ENCODE measurements at regions not wholly inside any gene's neighbourhood (a gene's known extent, or its start where the extent isn't known, plus 50 kb on each side); places are given as distances from the start of the nearest gene placed in this dataset.
"Not testable (repeated sequence)": the region's sequence is repeated elsewhere in the genome, so short reads cannot be mapped to it uniquely, and the experiment has no call there.

DNA sequence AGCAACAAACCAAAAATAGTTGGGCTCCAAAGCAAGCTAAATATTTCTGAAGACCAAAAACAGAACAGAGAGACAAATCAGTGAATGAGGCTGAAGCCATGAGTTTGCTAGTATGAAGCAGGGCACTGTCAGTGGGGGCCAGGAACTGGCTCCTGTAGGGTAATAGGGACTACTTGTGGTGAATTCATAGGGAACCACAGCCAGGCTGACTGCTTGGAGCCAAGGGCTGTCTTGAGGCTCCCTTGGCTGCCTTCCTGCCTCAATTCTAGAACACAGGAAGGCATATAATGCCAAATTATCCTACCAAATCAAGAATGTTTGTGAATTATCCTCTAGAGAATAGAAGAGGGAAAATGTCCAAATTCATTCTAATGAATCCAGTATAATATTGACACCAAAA, 406.0 kb downstream of the CCDC85A start:
- TF ChIP-seq EP300 (IDR thresholded peaks at IDR 0.05) (no peak), POLR2A (IDR thresholded peaks at IDR 0.05) (no peak)
- TF ChIP-seq, protein P1, sequence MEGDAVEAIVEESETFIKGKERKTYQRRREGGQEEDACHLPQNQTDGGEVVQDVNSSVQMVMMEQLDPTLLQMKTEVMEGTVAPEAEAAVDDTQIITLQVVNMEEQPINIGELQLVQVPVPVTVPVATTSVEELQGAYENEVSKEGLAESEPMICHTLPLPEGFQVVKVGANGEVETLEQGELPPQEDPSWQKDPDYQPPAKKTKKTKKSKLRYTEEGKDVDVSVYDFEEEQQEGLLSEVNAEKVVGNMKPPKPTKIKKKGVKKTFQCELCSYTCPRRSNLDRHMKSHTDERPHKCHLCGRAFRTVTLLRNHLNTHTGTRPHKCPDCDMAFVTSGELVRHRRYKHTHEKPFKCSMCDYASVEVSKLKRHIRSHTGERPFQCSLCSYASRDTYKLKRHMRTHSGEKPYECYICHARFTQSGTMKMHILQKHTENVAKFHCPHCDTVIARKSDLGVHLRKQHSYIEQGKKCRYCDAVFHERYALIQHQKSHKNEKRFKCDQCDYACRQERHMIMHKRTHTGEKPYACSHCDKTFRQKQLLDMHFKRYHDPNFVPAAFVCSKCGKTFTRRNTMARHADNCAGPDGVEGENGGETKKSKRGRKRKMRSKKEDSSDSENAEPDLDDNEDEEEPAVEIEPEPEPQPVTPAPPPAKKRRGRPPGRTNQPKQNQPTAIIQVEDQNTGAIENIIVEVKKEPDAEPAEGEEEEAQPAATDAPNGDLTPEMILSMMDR (IDR thresholded peaks at IDR 0.05) = no peak
- no peaks in the 10 kb centered on the region for H3K4me1 ChIP-seq
- no peak overlapping the region for H3K4me3 ChIP-seq
- no peaks in the 10 kb centered on the region for H3K36me3 ChIP-seq
- H3K9me3 ChIP-seq = no peaks in the 10 kb centered on the region
- no peak for DNase-seq (ENCODE audit: low spot score in 2 of 2)
- no peaks in the 10 kb centered on the region for H3K27me3 ChIP-seq
- no peak overlapping the region for H3K27ac ChIP-seq

DNA sequence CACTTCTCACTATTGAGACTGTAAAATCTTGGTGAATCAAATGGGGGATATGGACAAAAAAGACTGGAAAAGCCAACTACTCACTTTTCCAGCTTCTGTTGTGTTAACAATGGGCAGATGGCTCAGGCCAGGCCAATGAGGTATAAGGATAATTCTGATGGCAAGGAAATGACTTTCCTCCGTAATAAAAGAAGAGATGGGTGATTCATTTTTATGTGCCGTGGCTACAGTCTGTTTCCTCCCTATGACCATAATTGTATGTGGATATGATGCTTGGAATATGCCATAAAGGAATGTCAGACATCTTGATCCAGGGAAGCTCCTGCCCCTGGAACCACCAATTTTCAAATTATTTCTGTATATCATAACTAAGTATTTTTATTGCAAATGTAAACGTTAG, 406.8 kb downstream of the CCDC85A start:
- Histone ChIP-seq H3K4me3 (no peak overlapping the region), H3K27ac (no peak overlapping the region), H3K9me3 (no peaks in the 10 kb centered on the region), H3K36me3 (no peaks in the 10 kb centered on the region), H3K4me1 (no peaks in the 10 kb centered on the region), H3K27me3 (no peaks in the 10 kb centered on the region)
- TF ChIP-seq EP300 (IDR thresholded peaks at IDR 0.05) = no peak
- no peak for TF ChIP-seq POLR2A (IDR thresholded peaks at IDR 0.05)
- TF ChIP-seq, protein P1 (IDR thresholded peaks at IDR 0.05) = no peak
- WGBS, 2 donors = 61 to 69% methylated on average over 3 of the region's 3 CpGs
- DNase-seq (ENCODE audit: low spot score in 2 of 2) = no peak

DNA sequence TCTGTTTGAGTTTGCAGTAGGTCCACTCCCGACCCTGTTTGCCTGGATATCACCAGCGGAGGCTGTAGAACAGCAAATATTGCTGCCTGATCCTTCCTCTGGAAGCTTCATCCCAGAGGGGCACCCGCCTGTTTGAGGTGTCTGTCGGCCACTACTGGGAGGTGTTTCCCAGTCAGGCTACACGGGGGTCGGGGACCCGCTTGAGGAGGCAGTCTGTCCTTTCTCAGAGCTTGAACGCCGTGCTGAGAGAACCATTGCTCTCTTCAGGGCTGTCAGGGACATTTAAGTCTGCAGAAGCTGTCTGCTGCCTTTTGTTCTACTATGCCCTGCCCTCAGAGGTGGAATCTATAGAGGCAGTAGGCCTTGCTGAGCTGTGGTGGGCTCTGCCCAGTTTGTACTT, 422.3 kb downstream of the CCDC85A start:
- not testable (repeated sequence) for DNase-seq (ENCODE audit: low spot score in 2 of 2); H3K36me3 ChIP-seq; H3K4me3 ChIP-seq; H3K9me3 ChIP-seq; H3K27me3 ChIP-seq; H3K27ac ChIP-seq; H3K4me1 ChIP-seq
- WGBS, 2 donors = 85 to 87% methylated on average over 9 of the region's 9 CpGs

DNA sequence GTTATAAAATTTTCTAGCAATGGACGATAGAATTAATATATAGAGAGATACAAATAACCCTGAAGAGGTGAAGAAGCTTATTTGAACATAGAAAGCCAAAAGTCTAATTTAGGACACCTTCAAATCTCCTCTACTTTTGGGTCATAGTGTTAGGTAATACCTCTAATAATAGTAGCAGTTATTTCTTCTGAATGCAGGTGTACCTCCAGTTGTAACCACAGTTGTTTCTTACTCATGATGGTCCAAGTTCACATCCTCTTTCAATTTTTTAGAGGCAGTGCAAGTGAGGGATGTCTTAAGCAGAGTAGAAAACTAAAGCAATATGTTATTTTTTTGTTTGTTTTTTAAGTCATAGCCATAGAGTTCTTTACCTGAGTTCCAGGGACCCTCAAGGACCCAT, 429.5 kb downstream of the CCDC85A start:
- no peaks in the 10 kb centered on the region for H3K27me3 ChIP-seq
- H3K36me3 ChIP-seq = no peaks in the 10 kb centered on the region
- no peak overlapping the region for H3K4me3 ChIP-seq
- WGBS, 2 donors = 67 to 82% methylated on average over 1 of the region's 1 CpG
- TF ChIP-seq, protein P1 (IDR thresholded peaks at IDR 0.05) = no peak
- TF ChIP-seq EP300 (IDR thresholded peaks at IDR 0.05) (no peak), POLR2A (IDR thresholded peaks at IDR 0.05) (no peak)
- DNase-seq (ENCODE audit: low spot score in 2 of 2) = no peak
- no peak overlapping the region for H3K27ac ChIP-seq
- no peaks in the 10 kb centered on the region for H3K4me1 ChIP-seq
- no peaks in the 10 kb centered on the region for H3K9me3 ChIP-seq

DNA sequence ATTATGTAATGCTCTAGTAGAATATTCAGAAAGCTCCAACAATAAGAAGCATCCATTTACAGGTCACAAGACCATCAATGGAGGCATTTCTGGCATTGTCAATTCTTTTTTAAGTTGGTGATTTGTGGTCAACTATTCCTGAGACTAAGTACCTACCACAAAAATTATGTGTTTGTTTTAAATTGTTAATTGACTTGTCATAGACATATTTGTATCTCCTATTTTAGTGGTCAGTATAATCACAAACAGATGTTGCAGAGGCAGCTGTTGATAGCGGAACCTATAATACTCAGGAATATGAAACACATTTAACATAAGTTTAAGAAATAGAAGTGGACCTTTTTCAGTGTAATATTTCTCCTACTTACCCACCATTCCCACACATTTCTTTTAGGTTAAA, 430.1 kb downstream of the CCDC85A start:
- Histone ChIP-seq H3K4me1 (no peaks in the 10 kb centered on the region), H3K27me3 (no peaks in the 10 kb centered on the region), H3K9me3 (peaks cover 0 to 4% (median 0%) of the 10 kb centered on the region in 4 donors), H3K4me3 (no peak overlapping the region), H3K36me3 (no peaks in the 10 kb centered on the region), H3K27ac (no peak overlapping the region)
- 74 to 88% methylated on average over 1 of the region's 1 CpG for WGBS, 2 donors
- TF ChIP-seq EP300 (IDR thresholded peaks at IDR 0.05) (no peak), POLR2A (IDR thresholded peaks at IDR 0.05) (no peak)
- TF ChIP-seq, protein P1 (IDR thresholded peaks at IDR 0.05) = no peak
- DNase-seq (ENCODE audit: low spot score in 2 of 2) = no peak

DNA sequence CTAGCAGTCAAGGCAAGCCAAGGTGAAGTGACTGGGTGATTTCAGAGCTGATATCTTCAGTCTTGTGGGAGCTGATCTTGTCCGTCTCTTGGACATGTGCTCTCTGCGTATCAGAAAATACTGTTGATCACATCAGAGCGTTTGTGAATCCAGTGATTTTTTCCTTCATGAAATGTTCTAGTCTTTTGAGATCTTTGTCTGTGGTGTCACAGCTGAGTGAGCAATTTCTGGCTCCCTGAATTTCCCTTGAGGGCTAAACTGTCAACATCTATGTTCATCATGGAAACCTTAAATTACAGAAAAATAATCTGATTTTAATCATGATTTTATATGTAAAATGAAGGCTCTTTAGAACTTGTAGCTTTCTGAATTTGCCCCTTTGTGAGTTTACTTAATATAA, 432.0 kb downstream of the CCDC85A start:
- 66 to 68% methylated on average over 3 of the region's 3 CpGs for WGBS, 2 donors
- Histone ChIP-seq H3K4me3 (no peak overlapping the region), H3K27me3 (no peaks in the 10 kb centered on the region), H3K27ac (no peak overlapping the region), H3K4me1 (no peaks in the 10 kb centered on the region), H3K9me3 (peaks cover 0 to 6% (median 0%) of the 10 kb centered on the region in 4 donors), H3K36me3 (no peaks in the 10 kb centered on the region)
- no peak for DNase-seq (ENCODE audit: low spot score in 2 of 2)
- no peak for TF ChIP-seq EP300 (IDR thresholded peaks at IDR 0.05)
- no peak for TF ChIP-seq POLR2A (IDR thresholded peaks at IDR 0.05)
- TF ChIP-seq, protein P1 (IDR thresholded peaks at IDR 0.05) = no peak

Measured in tibial nerve (tissue), 4 donors.